ENCODE measurements at regions not wholly inside any gene's neighbourhood (a gene's known extent, or its start where the extent isn't known, plus 50 kb on each side); places are given as distances from the start of the nearest gene placed in this dataset.

GRCh38 chr5:68839019-68839552, 254.7 kb upstream of the SLC30A5 start:
- POLR2A ChIA-PET (ENCODE audit: low non-redundant PET), result no interaction called here
- no TSS peak for BruUV-seq (replicated peaks)
- DNase-seq (ENCODE audit: low spot score), result no peak
- H3K4me3 ChIP-seq (ENCODE audit: low read depth, low read length, poor library complexity, severe bottlenecking), result no peak overlapping the region
- CTCF ChIA-PET, result no interaction called here
- no peaks in the 10 kb centered on the region for H3K36me3 ChIP-seq (ENCODE audit: insufficient read depth, low read length, poor library complexity, severe bottlenecking)
- intact Hi-C loops (cut with micrococcal nuclease; ENCODE audit: unreplicated experiment), result no loop called here
- H3K27ac ChIP-seq (ENCODE audit: low read depth, low read length, poor library complexity, severe bottlenecking), result no peak overlapping the region
- no peaks in the 10 kb centered on the region for H3K4me1 ChIP-seq (ENCODE audit: insufficient read depth, low read length, poor library complexity, severe bottlenecking)
- H3K27me3 ChIP-seq (replicated peaks; ENCODE audit: insufficient read depth, low read depth, low read length, poor library complexity), result no peaks in the 10 kb centered on the region
- TF ChIP-seq CTCF (conservative IDR thresholded peaks at IDR 0.05; ENCODE audit: low read depth, low read length) (no peak), EZH2 (IDR thresholded peaks at IDR 0.05; ENCODE audit: borderline replicate concordance, low read depth, low read length, poor library complexity, severe bottlenecking) (no peak)
- no peaks in the 10 kb centered on the region for H3K9me3 ChIP-seq (ENCODE audit: low read depth, low read length, poor library complexity, severe bottlenecking)

GRCh38 chr5:68843624-68844364, 250.0 kb upstream of the SLC30A5 start:
- Histone ChIP-seq H3K9me3 (ENCODE audit: low read depth, low read length, poor library complexity, severe bottlenecking) (no peaks in the 10 kb centered on the region), H3K27ac (ENCODE audit: low read depth, low read length, poor library complexity, severe bottlenecking) (no peak overlapping the region), H3K4me3 (ENCODE audit: low read depth, low read length, poor library complexity, severe bottlenecking) (no peak overlapping the region), H3K4me1 (ENCODE audit: insufficient read depth, low read length, poor library complexity, severe bottlenecking) (no peaks in the 10 kb centered on the region), H3K27me3 (replicated peaks; ENCODE audit: insufficient read depth, low read depth, low read length, poor library complexity) (no peaks in the 10 kb centered on the region), H3K36me3 (ENCODE audit: insufficient read depth, low read length, poor library complexity, severe bottlenecking) (no peaks in the 10 kb centered on the region)
- CTCF ChIA-PET, result no interaction called here
- TF ChIP-seq EZH2 (IDR thresholded peaks at IDR 0.05; ENCODE audit: borderline replicate concordance, low read depth, low read length, poor library complexity, severe bottlenecking), result no peak
- TF ChIP-seq CTCF (conservative IDR thresholded peaks at IDR 0.05; ENCODE audit: low read depth, low read length), result no peak
- intact Hi-C loops (cut with micrococcal nuclease; ENCODE audit: unreplicated experiment), result no loop called here
- BruUV-seq (replicated peaks), result no TSS peak
- DNase-seq (ENCODE audit: low spot score), result no peak
- POLR2A ChIA-PET (ENCODE audit: low non-redundant PET), result no interaction called here

GRCh38 chr5:68845131-68845530, 248.7 kb upstream of the SLC30A5 start:
- TF ChIP-seq CTCF (conservative IDR thresholded peaks at IDR 0.05; ENCODE audit: low read depth, low read length) (no peak), EZH2 (IDR thresholded peaks at IDR 0.05; ENCODE audit: borderline replicate concordance, low read depth, low read length, poor library complexity, severe bottlenecking) (no peak)
- no peaks in the 10 kb centered on the region for H3K4me1 ChIP-seq (ENCODE audit: insufficient read depth, low read length, poor library complexity, severe bottlenecking)
- ChIA-PET CTCF (no interaction called here), POLR2A (ENCODE audit: low non-redundant PET) (interaction anchor here (0.6 kb wide), 1 partner anchor 79 kb away, joined by 3 read pairs; no protein-coding TSS in a partner anchor)
- no peaks in the 10 kb centered on the region for H3K36me3 ChIP-seq (ENCODE audit: insufficient read depth, low read length, poor library complexity, severe bottlenecking)
- no peak overlapping the region for H3K4me3 ChIP-seq (ENCODE audit: low read depth, low read length, poor library complexity, severe bottlenecking)
- DNase-seq (ENCODE audit: low spot score), result no peak
- intact Hi-C loops (cut with micrococcal nuclease; ENCODE audit: unreplicated experiment), result no loop called here
- no peaks in the 10 kb centered on the region for H3K27me3 ChIP-seq (replicated peaks; ENCODE audit: insufficient read depth, low read depth, low read length, poor library complexity)
- no peak overlapping the region for H3K27ac ChIP-seq (ENCODE audit: low read depth, low read length, poor library complexity, severe bottlenecking)
- H3K9me3 ChIP-seq (ENCODE audit: low read depth, low read length, poor library complexity, severe bottlenecking), result no peaks in the 10 kb centered on the region
- no TSS peak for BruUV-seq (replicated peaks)

Measured in A673 (cell line).